ENCODE measurements at regions not wholly inside any gene's neighbourhood (a gene's known extent, or its start where the extent isn't known, plus 50 kb on each side); places are given as distances from the start of the nearest gene placed in this dataset.

DNA sequence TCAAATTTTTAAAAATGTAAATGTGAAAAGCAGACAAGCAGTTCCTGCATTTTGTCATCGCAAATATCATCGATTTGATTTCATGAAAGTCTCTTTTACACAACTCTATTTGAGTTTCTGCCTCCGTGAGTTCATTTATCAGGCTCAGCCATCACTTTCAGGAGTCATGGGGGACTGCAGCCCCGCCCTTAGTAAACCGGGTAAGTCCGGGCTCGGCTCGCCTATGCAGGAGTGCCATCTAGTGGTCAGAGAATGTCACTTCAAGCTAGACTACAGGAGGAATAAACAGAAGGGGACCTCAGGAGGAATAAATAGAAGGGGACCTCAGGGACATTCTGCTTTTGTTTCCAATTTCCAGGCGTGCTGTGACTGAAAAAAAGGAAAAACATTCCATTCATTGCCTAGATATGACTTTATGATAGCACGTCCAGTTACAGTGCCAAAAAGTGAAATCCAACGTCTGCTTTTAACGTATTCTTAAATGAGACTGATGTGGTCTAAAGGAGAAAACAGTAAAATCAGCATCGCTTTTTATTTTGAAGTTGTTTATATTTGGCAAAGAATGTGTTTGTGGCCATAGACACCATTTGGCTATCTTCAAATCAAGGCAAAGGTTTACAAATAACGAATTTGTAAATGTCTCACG, 333.9 kb downstream of the HACE1 start (continued):
- TF ChIP-seq STAT5B (CRISPR knock-in tag; IDR thresholded peaks at IDR 0.05) (no peak), SMC3 (conservative IDR thresholded peaks at IDR 0.05; ENCODE audit: insufficient read depth, low read depth, low read length) (peak; percentile 91), ZNF699 (CRISPR knock-in tag; IDR thresholded peaks at IDR 0.05; ENCODE audit: insufficient replicate concordance) (no peak), ZNF561 (CRISPR knock-in tag; conservative IDR thresholded peaks at IDR 0.05) (no peak), SIN3B (IDR thresholded peaks at IDR 0.05; ENCODE audit: low read depth) (no peak), MAFF (IDR thresholded peaks at IDR 0.05; ENCODE audit: low read length) (no peak), GTF2A2 (tag; IDR thresholded peaks at IDR 0.05) (no peak), SMAD4 (CRISPR knock-in tag; conservative IDR thresholded peaks at IDR 0.05) (no peak), HNRNPUL1 (IDR thresholded peaks at IDR 0.05; ENCODE audit: low read length) (no peak), BACH1 (tag; IDR thresholded peaks at IDR 0.05) (no peak), FUS (optimal IDR thresholded peaks at IDR 0.05; ENCODE audit: low read depth, low read length) (no peak), EGR1 (conservative IDR thresholded peaks at IDR 0.05) (no peak), CBFA2T3 (IDR thresholded peaks at IDR 0.05) (no peak), CEBPG (CRISPR knock-in tag; IDR thresholded peaks at IDR 0.05) (no peak), CEBPG (tag; conservative IDR thresholded peaks at IDR 0.05 in 1 of 2, IDR thresholded peaks at IDR 0.05 in 1 of 2) (no peak), ZNF431 (CRISPR knock-in tag; IDR thresholded peaks at IDR 0.05) (no peak), CXXC5 (CRISPR knock-in tag; IDR thresholded peaks at IDR 0.05) (no peak)
- TF ChIP-seq, protein P1, sequence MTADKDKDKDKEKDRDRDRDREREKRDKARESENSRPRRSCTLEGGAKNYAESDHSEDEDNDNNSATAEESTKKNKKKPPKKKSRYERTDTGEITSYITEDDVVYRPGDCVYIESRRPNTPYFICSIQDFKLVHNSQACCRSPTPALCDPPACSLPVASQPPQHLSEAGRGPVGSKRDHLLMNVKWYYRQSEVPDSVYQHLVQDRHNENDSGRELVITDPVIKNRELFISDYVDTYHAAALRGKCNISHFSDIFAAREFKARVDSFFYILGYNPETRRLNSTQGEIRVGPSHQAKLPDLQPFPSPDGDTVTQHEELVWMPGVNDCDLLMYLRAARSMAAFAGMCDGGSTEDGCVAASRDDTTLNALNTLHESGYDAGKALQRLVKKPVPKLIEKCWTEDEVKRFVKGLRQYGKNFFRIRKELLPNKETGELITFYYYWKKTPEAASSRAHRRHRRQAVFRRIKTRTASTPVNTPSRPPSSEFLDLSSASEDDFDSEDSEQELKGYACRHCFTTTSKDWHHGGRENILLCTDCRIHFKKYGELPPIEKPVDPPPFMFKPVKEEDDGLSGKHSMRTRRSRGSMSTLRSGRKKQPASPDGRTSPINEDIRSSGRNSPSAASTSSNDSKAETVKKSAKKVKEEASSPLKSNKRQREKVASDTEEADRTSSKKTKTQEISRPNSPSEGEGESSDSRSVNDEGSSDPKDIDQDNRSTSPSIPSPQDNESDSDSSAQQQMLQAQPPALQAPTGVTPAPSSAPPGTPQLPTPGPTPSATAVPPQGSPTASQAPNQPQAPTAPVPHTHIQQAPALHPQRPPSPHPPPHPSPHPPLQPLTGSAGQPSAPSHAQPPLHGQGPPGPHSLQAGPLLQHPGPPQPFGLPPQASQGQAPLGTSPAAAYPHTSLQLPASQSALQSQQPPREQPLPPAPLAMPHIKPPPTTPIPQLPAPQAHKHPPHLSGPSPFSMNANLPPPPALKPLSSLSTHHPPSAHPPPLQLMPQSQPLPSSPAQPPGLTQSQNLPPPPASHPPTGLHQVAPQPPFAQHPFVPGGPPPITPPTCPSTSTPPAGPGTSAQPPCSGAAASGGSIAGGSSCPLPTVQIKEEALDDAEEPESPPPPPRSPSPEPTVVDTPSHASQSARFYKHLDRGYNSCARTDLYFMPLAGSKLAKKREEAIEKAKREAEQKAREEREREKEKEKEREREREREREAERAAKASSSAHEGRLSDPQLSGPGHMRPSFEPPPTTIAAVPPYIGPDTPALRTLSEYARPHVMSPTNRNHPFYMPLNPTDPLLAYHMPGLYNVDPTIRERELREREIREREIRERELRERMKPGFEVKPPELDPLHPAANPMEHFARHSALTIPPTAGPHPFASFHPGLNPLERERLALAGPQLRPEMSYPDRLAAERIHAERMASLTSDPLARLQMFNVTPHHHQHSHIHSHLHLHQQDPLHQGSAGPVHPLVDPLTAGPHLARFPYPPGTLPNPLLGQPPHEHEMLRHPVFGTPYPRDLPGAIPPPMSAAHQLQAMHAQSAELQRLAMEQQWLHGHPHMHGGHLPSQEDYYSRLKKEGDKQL (CRISPR knock-in tag; IDR thresholded peaks at IDR 0.05; ENCODE audit: borderline replicate concordance): no peak
- TF ChIP-seq, protein P2, sequence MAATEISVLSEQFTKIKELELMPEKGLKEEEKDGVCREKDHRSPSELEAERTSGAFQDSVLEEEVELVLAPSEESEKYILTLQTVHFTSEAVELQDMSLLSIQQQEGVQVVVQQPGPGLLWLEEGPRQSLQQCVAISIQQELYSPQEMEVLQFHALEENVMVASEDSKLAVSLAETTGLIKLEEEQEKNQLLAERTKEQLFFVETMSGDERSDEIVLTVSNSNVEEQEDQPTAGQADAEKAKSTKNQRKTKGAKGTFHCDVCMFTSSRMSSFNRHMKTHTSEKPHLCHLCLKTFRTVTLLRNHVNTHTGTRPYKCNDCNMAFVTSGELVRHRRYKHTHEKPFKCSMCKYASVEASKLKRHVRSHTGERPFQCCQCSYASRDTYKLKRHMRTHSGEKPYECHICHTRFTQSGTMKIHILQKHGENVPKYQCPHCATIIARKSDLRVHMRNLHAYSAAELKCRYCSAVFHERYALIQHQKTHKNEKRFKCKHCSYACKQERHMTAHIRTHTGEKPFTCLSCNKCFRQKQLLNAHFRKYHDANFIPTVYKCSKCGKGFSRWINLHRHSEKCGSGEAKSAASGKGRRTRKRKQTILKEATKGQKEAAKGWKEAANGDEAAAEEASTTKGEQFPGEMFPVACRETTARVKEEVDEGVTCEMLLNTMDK (IDR thresholded peaks at IDR 0.05; ENCODE audit: borderline replicate concordance, insufficient read depth, low read depth, low read length, poor library complexity, severe bottlenecking): no peak
- TF ChIP-seq, protein P3, sequence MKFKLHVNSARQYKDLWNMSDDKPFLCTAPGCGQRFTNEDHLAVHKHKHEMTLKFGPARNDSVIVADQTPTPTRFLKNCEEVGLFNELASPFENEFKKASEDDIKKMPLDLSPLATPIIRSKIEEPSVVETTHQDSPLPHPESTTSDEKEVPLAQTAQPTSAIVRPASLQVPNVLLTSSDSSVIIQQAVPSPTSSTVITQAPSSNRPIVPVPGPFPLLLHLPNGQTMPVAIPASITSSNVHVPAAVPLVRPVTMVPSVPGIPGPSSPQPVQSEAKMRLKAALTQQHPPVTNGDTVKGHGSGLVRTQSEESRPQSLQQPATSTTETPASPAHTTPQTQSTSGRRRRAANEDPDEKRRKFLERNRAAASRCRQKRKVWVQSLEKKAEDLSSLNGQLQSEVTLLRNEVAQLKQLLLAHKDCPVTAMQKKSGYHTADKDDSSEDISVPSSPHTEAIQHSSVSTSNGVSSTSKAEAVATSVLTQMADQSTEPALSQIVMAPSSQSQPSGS (CRISPR knock-in tag; IDR thresholded peaks at IDR 0.05): no peak
